ENCODE measurements at regions not wholly inside any gene's neighbourhood (a gene's known extent, or its start where the extent isn't known, plus 50 kb on each side); places are given as distances from the start of the nearest gene placed in this dataset.

- WGBS (ENCODE audit: insufficient coverage, low coverage, low lambda C conversion rate, missing lambda C conversion rate) = 25% methylated on average over 1 of the region's 1 CpG
- DNase-seq (no peak), ATAC-seq (no peak)
Measured at GRCh38 chr5:56696900-56697299, 118.4 kb upstream of the MAP3K1 start.

GRCh38 chr5:56693220-56693579 is 122.1 kb upstream of the MAP3K1 start:
- H3K4me1 ChIP-seq = no peaks in the 10 kb centered on the region
- 83% methylated on average over 5 of the region's 5 CpGs for WGBS (ENCODE audit: insufficient coverage, low coverage, low lambda C conversion rate, missing lambda C conversion rate)
- intact Hi-C loops (cut with DNase I) = no loop called here

More at GRCh38 chr5:56696900-56697299, 118.4 kb upstream of the MAP3K1 start:
- Histone ChIP-seq H3K27me3 (no peaks in the 10 kb centered on the region), H3K36me3 (no peaks in the 10 kb centered on the region), H3K9me3 (no peaks in the 10 kb centered on the region), H3K27ac (no peak overlapping the region), H3K4me1 (no peaks in the 10 kb centered on the region), H3K4me3 (no peak overlapping the region)
- intact Hi-C loops (cut with DNase I) = no loop called here
- TF ChIP-seq POLR2A (IDR thresholded peaks at IDR 0.05) (no peak), CTCF (IDR thresholded peaks at IDR 0.05) (no peak)

GRCh38 chr5:56692359-56693219 is 122.8 kb upstream of the MAP3K1 start:
- 44% methylated on average over 10 of the region's 10 CpGs for whole genome bisulfite sequencing (ENCODE audit: insufficient coverage, low coverage, low lambda C conversion rate, missing lambda C conversion rate)
- no peaks in the 10 kb centered on the region for H3K4me1 ChIP-seq
- no peaks in the 10 kb centered on the region for H3K27me3 ChIP-seq
- no peaks in the 10 kb centered on the region for H3K36me3 ChIP-seq
- intact Hi-C loops (cut with DNase I) = no loop called here
- TF ChIP-seq POLR2A (IDR thresholded peaks at IDR 0.05) (no peak), CTCF (IDR thresholded peaks at IDR 0.05) (no peak)
- no peak for DNase-seq
- ATAC-seq = no peak
- no peaks in the 10 kb centered on the region for H3K9me3 ChIP-seq
- no peak overlapping the region for H3K4me3 ChIP-seq
- no peak overlapping the region for H3K27ac ChIP-seq

More at GRCh38 chr5:56693220-56693579, 122.1 kb upstream of the MAP3K1 start:
- Histone ChIP-seq H3K36me3 (no peaks in the 10 kb centered on the region), H3K27me3 (no peaks in the 10 kb centered on the region), H3K9me3 (no peaks in the 10 kb centered on the region), H3K27ac (no peak overlapping the region), H3K4me3 (no peak overlapping the region)
- no peak for TF ChIP-seq POLR2A (IDR thresholded peaks at IDR 0.05)
- no peak for TF ChIP-seq CTCF (IDR thresholded peaks at IDR 0.05)
- ATAC-seq (no peak), DNase-seq (no peak)

- Histone ChIP-seq H3K36me3 (no peaks in the 10 kb centered on the region), H3K27ac (no peak overlapping the region), H3K4me1 (no peaks in the 10 kb centered on the region), H3K9me3 (no peaks in the 10 kb centered on the region), H3K4me3 (no peak overlapping the region), H3K27me3 (no peaks in the 10 kb centered on the region)
- WGBS (ENCODE audit: insufficient coverage, low coverage, low lambda C conversion rate, missing lambda C conversion rate) = no CpG with 5 or more reads among the region's 1 CpG
- no peak for ATAC-seq
- no peak for DNase-seq
- no peak for TF ChIP-seq CTCF (IDR thresholded peaks at IDR 0.05)
- TF ChIP-seq POLR2A (IDR thresholded peaks at IDR 0.05) = no peak
- intact Hi-C loops (cut with DNase I) = no loop called here
Measured at GRCh38 chr5:56688402-56688801, 126.9 kb upstream of the MAP3K1 start.

Measured in right lobe of liver (tissue), 6 donors.